GM23338 (cell line): ENCODE measurements at regions not wholly inside any gene's neighbourhood (a gene's known extent, or its start where the extent isn't known, plus 50 kb on each side); places are given as distances from the start of the nearest gene placed in this dataset.

Source experiments
- ATAC-seq: fragments of 200-7000 bp; cut with Tn5 transposase; 3 replicates; pipeline ENCODE4 v1.9.1; 2020
- DNase-seq: peaks from one replicate; pipeline ENCODE4 v3.0.0-alpha.2; 2015; ENCODE audit warnings: low spot score
- H2AFZ ChIP-seq: fragments of 200-600 bp; sonication (generic); 2 replicates; pipeline ENCODE4 v1.8.0; 2016; ENCODE audit warnings: antibody characterized with exemption, mild to moderate bottlenecking, moderate library complexity
- H3F3A ChIP-seq: fragments of 200-600 bp; sonication (generic); replicated peaks from 2 replicates; pipeline ENCODE4 v1.8.0; 2017; ENCODE audit warnings: antibody characterized with exemption, mixed run types, low read depth
- H3K27ac ChIP-seq: fragments of 200-600 bp; sonication (generic); 2 replicates; pipeline ENCODE4 v1.6.1; 2016; ENCODE audit warnings: low read depth
- H3K27me3 ChIP-seq: fragments of 200-600 bp; sonication (generic); 2 replicates; pipeline ENCODE4 v1.8.0; 2016; ENCODE audit warnings: mild to moderate bottlenecking, mixed run types, moderate library complexity; ENCODE audit not compliant: insufficient read depth
- H3K36me3 ChIP-seq: fragments of 200-600 bp; sonication (generic); 2 replicates; pipeline ENCODE4 v1.8.0; 2016; ENCODE audit warnings: mild to moderate bottlenecking; ENCODE audit not compliant: insufficient read depth
- H3K4me1 ChIP-seq: fragments of 200-600 bp; sonication (generic); 2 replicates; pipeline ENCODE4 v1.8.0; 2016; ENCODE audit warnings: mild to moderate bottlenecking, moderate library complexity; ENCODE audit not compliant: insufficient read depth
- H3K4me2 ChIP-seq: fragments of 200-600 bp; sonication (generic); 2 replicates; pipeline ENCODE4 v1.7.1; 2017; ENCODE audit warnings: mixed run types
- H3K4me3 ChIP-seq: fragments of 200-600 bp; sonication (generic); 2 replicates; pipeline ENCODE4 v1.6.1; 2016; ENCODE audit warnings: mixed run types
- H3K79me2 ChIP-seq: fragments of 200-600 bp; sonication (generic); replicated peaks from 2 replicates; pipeline ENCODE4 v1.8.0; 2017; ENCODE audit warnings: mild to moderate bottlenecking; ENCODE audit not compliant: insufficient read depth
- H3K9me2 ChIP-seq: fragments of 200-600 bp; sonication (generic); 2 replicates; pipeline ENCODE4 v1.8.0; 2017; ENCODE audit not compliant: insufficient read depth
- H4K20me1 ChIP-seq: fragments of 200-600 bp; sonication (generic); replicated peaks from 2 replicates; pipeline ENCODE4 v1.8.0; 2017; ENCODE audit warnings: mild to moderate bottlenecking; ENCODE audit not compliant: insufficient read depth
- H3K27ac Mint-ChIP-seq: 2 replicates; pipeline ENCODE4 v1.8.0; 2020; ENCODE audit warnings: inconsistent platforms, mild to moderate bottlenecking, moderate library complexity, mixed read lengths
- H3K27me3 Mint-ChIP-seq: 3 replicates; pipeline ENCODE4 v1.8.0; 2022; ENCODE audit warnings: low read depth, mild to moderate bottlenecking, moderate library complexity, mixed read lengths, inconsistent platforms; ENCODE audit not compliant: insufficient read depth, poor library complexity
- H3K36me3 Mint-ChIP-seq: 3 replicates; pipeline ENCODE4 v1.8.0; 2021; ENCODE audit warnings: low read depth, mild to moderate bottlenecking, inconsistent platforms, moderate library complexity, mixed read lengths
- H3K4me1 Mint-ChIP-seq: 3 replicates; pipeline ENCODE4 v1.8.0; 2020; ENCODE audit warnings: mild to moderate bottlenecking, inconsistent platforms, mixed read lengths
- H3K4me3 Mint-ChIP-seq: 3 replicates; pipeline ENCODE4 v1.8.0; 2021; ENCODE audit warnings: moderate library complexity, mild to moderate bottlenecking, inconsistent platforms, mixed read lengths
- H3K9me3 Mint-ChIP-seq: 3 replicates; pipeline ENCODE4 v1.8.0; 2020; ENCODE audit warnings: moderate library complexity, mild to moderate bottlenecking, inconsistent platforms, mixed read lengths
- JUNB ChIP-seq: IDR thresholded peaks from one replicate; pipeline ENCODE4 v1.6.1; 2016; ENCODE audit warnings: antibody characterized with exemption; ENCODE audit not compliant: unreplicated experiment
- ZNF114 ChIP-seq: fragments of 250-450 bp; sonication (Bioruptor Pico); IDR thresholded peaks from 2 replicates; pipeline ENCODE4 v1.5.0; 2020; ENCODE audit warnings: mild to moderate bottlenecking, moderate library complexity
- ZNF331 ChIP-seq: fragments of 250-450 bp; sonication (Bioruptor Pico); IDR thresholded peaks from 2 replicates; pipeline ENCODE4 v1.5.0; 2020; ENCODE audit warnings: low read depth, mild to moderate bottlenecking, moderate library complexity
- TF ChIP-seq, protein P1 (sequence below), 2 experiments: fragments of 200-600 bp in 1 of 2; sonication (generic) in 1 of 2; conservative IDR thresholded peaks; 2 replicates each; pipeline versions ENCODE4 v1.5.1 to v1.6.1; 2016 to 2017; ENCODE audit warnings: antibody characterized with exemption in 2 of 2, low read depth in 2 of 2, mild to moderate bottlenecking in 2 of 2, moderate library complexity in 1 of 2
- TF ChIP-seq, protein P2 (sequence below): fragments of 250-450 bp; sonication (Bioruptor Pico); IDR thresholded peaks from 2 replicates; pipeline ENCODE4 v1.5.0; 2020; ENCODE audit warnings: mild to moderate bottlenecking, moderate library complexity
- TF ChIP-seq, protein P3 (sequence below): IDR thresholded peaks from 2 replicates; pipeline ENCODE4 v1.6.1; 2016; ENCODE audit warnings: antibody characterized with exemption
- TF ChIP-seq, protein P4 (sequence below): IDR thresholded peaks from one replicate; pipeline ENCODE4 v1.6.1; 2018; ENCODE audit warnings: antibody characterized with exemption; ENCODE audit not compliant: unreplicated experiment

DNA sequence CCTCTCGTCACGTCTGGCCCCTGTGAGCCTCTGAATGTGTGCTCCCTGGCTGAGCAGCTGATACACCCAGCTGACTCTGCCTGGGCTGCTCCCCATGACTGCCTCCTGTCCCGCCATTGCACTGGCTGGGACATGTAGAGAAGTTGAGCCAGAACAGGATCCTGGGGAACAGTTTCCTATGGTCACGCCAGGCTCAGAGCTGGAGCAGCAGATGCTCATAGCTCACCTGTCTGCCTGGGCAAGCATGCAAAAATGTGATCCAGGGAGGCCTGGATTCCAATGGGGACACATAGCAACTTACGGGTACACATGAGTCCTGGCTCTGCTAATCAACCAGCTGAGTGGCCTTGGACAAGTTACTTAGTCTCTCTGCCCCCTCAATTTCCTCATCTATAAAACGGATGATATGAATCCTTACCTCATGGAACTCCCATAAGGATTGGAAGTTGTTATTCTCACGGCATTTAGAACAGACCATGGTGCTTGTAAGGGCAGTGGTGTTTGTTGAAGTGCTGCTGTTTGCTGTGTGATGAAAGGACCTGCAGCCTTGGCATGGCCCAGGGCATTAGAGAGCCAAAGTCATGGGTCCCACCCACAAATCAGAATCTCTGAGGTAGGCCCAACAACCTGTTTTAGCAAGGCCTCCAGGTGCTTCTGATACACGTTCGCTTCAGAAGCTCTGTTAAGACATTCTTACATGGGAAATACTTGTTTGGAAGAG, 150.3 kb upstream of the VANGL1 start (continued):
- TF ChIP-seq, protein P1, sequence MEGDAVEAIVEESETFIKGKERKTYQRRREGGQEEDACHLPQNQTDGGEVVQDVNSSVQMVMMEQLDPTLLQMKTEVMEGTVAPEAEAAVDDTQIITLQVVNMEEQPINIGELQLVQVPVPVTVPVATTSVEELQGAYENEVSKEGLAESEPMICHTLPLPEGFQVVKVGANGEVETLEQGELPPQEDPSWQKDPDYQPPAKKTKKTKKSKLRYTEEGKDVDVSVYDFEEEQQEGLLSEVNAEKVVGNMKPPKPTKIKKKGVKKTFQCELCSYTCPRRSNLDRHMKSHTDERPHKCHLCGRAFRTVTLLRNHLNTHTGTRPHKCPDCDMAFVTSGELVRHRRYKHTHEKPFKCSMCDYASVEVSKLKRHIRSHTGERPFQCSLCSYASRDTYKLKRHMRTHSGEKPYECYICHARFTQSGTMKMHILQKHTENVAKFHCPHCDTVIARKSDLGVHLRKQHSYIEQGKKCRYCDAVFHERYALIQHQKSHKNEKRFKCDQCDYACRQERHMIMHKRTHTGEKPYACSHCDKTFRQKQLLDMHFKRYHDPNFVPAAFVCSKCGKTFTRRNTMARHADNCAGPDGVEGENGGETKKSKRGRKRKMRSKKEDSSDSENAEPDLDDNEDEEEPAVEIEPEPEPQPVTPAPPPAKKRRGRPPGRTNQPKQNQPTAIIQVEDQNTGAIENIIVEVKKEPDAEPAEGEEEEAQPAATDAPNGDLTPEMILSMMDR (conservative IDR thresholded peaks at IDR 0.05; ENCODE audit: low read depth in 2 of 2), result no peak
- TF ChIP-seq, protein P2, sequence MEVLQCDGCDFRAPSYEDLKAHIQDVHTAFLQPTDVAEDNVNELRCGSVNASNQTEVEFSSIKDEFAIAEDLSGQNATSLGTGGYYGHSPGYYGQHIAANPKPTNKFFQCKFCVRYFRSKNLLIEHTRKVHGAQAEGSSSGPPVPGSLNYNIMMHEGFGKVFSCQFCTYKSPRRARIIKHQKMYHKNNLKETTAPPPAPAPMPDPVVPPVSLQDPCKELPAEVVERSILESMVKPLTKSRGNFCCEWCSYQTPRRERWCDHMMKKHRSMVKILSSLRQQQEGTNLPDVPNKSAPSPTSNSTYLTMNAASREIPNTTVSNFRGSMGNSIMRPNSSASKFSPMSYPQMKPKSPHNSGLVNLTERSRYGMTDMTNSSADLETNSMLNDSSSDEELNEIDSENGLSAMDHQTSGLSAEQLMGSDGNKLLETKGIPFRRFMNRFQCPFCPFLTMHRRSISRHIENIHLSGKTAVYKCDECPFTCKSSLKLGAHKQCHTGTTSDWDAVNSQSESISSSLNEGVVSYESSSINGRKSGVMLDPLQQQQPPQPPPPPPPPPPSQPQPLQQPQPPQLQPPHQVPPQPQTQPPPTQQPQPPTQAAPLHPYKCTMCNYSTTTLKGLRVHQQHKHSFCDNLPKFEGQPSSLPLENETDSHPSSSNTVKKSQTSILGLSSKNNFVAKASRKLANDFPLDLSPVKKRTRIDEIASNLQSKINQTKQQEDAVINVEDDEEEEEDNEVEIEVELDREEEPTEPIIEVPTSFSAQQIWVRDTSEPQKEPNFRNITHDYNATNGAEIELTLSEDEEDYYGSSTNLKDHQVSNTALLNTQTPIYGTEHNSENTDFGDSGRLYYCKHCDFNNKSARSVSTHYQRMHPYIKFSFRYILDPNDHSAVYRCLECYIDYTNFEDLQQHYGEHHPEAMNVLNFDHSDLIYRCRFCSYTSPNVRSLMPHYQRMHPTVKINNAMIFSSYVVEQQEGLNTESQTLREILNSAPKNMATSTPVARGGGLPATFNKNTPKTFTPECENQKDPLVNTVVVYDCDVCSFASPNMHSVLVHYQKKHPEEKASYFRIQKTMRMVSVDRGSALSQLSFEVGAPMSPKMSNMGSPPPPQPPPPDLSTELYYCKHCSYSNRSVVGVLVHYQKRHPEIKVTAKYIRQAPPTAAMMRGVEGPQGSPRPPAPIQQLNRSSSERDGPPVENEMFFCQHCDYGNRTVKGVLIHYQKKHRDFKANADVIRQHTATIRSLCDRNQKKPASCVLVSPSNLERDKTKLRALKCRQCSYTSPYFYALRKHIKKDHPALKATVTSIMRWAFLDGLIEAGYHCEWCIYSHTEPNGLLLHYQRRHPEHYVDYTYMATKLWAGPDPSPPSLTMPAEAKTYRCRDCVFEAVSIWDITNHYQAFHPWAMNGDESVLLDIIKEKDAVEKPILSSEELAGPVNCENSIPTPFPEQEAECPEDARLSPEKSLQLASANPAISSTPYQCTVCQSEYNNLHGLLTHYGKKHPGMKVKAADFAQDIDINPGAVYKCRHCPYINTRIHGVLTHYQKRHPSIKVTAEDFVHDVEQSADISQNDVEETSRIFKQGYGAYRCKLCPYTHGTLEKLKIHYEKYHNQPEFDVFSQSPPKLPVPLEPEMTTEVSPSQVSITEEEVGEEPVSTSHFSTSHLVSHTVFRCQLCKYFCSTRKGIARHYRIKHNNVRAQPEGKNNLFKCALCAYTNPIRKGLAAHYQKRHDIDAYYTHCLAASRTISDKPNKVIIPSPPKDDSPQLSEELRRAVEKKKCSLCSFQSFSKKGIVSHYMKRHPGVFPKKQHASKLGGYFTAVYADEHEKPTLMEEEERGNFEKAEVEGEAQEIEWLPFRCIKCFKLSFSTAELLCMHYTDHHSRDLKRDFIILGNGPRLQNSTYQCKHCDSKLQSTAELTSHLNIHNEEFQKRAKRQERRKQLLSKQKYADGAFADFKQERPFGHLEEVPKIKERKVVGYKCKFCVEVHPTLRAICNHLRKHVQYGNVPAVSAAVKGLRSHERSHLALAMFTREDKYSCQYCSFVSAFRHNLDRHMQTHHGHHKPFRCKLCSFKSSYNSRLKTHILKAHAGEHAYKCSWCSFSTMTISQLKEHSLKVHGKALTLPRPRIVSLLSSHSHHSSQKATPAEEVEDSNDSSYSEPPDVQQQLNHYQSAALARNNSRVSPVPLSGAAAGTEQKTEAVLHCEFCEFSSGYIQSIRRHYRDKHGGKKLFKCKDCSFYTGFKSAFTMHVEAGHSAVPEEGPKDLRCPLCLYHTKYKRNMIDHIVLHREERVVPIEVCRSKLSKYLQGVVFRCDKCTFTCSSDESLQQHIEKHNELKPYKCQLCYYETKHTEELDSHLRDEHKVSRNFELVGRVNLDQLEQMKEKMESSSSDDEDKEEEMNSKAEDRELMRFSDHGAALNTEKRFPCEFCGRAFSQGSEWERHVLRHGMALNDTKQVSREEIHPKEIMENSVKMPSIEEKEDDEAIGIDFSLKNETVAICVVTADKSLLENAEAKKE (CRISPR knock-in tag), result no peak
- TF ChIP-seq, protein P3, sequence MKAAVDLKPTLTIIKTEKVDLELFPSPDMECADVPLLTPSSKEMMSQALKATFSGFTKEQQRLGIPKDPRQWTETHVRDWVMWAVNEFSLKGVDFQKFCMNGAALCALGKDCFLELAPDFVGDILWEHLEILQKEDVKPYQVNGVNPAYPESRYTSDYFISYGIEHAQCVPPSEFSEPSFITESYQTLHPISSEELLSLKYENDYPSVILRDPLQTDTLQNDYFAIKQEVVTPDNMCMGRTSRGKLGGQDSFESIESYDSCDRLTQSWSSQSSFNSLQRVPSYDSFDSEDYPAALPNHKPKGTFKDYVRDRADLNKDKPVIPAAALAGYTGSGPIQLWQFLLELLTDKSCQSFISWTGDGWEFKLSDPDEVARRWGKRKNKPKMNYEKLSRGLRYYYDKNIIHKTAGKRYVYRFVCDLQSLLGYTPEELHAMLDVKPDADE, result no peak
- TF ChIP-seq JUNB, result no peak

DNA sequence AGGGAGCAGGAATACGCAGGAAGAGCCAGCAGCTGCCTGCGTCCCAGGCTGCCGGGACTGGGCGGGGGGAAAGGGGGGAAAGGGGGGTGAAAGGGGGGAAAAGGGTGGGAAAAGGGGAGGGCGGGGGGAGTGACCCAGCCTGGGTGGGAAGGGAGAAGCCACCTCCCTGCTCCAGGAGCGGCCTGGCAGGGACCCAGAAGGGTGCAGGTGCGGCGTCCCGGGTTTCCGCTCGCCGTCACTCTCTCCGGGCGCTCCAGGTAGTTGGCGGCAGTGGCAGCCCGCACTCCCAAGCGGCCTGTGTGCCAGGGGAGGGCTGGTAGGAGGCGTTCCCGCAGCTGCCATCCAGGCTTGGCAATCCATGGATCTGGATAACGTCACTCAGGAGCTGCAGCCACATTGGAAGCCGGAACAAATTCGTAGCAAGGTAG, 141.0 kb upstream of the NGF start:
- H3K9me3 Mint-ChIP-seq, result no peaks in the 10 kb centered on the region
- peaks cover 2% of the 10 kb centered on the region for H3K27me3 Mint-ChIP-seq
- ATAC-seq (peak; percentile 75), DNase-seq (peak; percentile 10)
- no peak overlapping the region for H3K27ac Mint-ChIP-seq
- Histone ChIP-seq H3K36me3 (no peaks in the 10 kb centered on the region), H3K27ac (no peak overlapping the region), H3K4me2 (no peak overlapping the region; the same call in 1 of the 2 replicates), H3K79me2 (no peaks in the 10 kb centered on the region), H3K4me1 (no peaks in the 10 kb centered on the region), H2AFZ (no peak overlapping the region), H3K27me3 (no peaks in the 10 kb centered on the region), H3F3A (no peaks in the 10 kb centered on the region), H3K4me3 (no peak overlapping the region), H3K9me2 (0 out of 2 replicates have a peak, but pooled peaks cover 11% of the 10 kb centered on the region), H4K20me1 (no peaks in the 10 kb centered on the region)
- no peaks in the 10 kb centered on the region for H3K4me1 Mint-ChIP-seq
- H3K36me3 Mint-ChIP-seq, result no peaks in the 10 kb centered on the region
- no peak overlapping the region for H3K4me3 Mint-ChIP-seq
- TF ChIP-seq, protein P4, sequence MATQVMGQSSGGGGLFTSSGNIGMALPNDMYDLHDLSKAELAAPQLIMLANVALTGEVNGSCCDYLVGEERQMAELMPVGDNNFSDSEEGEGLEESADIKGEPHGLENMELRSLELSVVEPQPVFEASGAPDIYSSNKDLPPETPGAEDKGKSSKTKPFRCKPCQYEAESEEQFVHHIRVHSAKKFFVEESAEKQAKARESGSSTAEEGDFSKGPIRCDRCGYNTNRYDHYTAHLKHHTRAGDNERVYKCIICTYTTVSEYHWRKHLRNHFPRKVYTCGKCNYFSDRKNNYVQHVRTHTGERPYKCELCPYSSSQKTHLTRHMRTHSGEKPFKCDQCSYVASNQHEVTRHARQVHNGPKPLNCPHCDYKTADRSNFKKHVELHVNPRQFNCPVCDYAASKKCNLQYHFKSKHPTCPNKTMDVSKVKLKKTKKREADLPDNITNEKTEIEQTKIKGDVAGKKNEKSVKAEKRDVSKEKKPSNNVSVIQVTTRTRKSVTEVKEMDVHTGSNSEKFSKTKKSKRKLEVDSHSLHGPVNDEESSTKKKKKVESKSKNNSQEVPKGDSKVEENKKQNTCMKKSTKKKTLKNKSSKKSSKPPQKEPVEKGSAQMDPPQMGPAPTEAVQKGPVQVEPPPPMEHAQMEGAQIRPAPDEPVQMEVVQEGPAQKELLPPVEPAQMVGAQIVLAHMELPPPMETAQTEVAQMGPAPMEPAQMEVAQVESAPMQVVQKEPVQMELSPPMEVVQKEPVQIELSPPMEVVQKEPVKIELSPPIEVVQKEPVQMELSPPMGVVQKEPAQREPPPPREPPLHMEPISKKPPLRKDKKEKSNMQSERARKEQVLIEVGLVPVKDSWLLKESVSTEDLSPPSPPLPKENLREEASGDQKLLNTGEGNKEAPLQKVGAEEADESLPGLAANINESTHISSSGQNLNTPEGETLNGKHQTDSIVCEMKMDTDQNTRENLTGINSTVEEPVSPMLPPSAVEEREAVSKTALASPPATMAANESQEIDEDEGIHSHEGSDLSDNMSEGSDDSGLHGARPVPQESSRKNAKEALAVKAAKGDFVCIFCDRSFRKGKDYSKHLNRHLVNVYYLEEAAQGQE, result no peak
- no peak for TF ChIP-seq ZNF114 (CRISPR knock-in tag)
- TF ChIP-seq ZNF331 (CRISPR knock-in tag), result no peak
